B cell (primary cell): ENCODE measurements at regions not wholly inside any gene's neighbourhood (a gene's known extent, or its start where the extent isn't known, plus 50 kb on each side); places are given as distances from the start of the nearest gene placed in this dataset.

Source experiments
- EZH2 ChIP-seq: IDR thresholded peaks from 2 replicates; pipeline ENCODE4 v1.6.1; 2012; ENCODE audit warnings: borderline replicate concordance, low read depth, mild to moderate bottlenecking, moderate library complexity, low read length; ENCODE audit not compliant: insufficient read depth, poor library complexity, severe bottlenecking
- TF ChIP-seq, protein P1 (sequence below): fragments of 200-600 bp; IDR thresholded peaks from one replicate; pipeline ENCODE4 v1.8.0; 2022; ENCODE audit warnings: antibody characterized with exemption, mild to moderate bottlenecking

DNA sequence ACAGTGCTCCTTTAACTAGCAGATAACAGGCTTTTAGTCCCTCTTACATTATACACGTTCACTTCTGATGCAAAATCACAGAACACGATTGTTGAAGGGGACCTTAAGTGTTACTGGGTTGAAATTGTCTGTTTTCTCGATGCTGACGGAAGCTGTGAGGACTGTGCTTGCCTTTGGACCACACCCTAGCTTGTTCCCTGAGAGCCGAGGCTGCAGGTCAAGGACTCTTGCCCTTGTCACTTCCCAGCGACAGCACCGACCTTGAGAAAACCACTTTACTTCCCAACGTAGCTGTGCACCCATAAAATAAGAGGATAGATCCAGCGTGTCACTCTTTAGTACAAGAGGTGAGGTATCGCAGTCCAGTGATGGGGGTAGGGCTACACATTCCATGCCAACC, 701.0 kb downstream of the DCDC2C start:
- TF ChIP-seq EZH2, result no peak
- TF ChIP-seq, protein P1, sequence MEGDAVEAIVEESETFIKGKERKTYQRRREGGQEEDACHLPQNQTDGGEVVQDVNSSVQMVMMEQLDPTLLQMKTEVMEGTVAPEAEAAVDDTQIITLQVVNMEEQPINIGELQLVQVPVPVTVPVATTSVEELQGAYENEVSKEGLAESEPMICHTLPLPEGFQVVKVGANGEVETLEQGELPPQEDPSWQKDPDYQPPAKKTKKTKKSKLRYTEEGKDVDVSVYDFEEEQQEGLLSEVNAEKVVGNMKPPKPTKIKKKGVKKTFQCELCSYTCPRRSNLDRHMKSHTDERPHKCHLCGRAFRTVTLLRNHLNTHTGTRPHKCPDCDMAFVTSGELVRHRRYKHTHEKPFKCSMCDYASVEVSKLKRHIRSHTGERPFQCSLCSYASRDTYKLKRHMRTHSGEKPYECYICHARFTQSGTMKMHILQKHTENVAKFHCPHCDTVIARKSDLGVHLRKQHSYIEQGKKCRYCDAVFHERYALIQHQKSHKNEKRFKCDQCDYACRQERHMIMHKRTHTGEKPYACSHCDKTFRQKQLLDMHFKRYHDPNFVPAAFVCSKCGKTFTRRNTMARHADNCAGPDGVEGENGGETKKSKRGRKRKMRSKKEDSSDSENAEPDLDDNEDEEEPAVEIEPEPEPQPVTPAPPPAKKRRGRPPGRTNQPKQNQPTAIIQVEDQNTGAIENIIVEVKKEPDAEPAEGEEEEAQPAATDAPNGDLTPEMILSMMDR, result no peak
